ENCODE measurements at regions not wholly inside any gene's neighbourhood (a gene's known extent, or its start where the extent isn't known, plus 50 kb on each side); places are given as distances from the start of the nearest gene placed in this dataset.

GRCh38 chr14:22405201-22405600 is 183.8 kb downstream of the DAD1 start:
- Histone ChIP-seq H3K27me3 (ENCODE audit: low read depth) (no peaks in the 10 kb centered on the region), H3K27ac (no peak overlapping the region), H3K4me3 (no peak overlapping the region), H3K9me3 (no peaks in the 10 kb centered on the region), H3K4me1 (no peaks in the 10 kb centered on the region), H3K36me3 (no peaks in the 10 kb centered on the region)
- TF ChIP-seq CTCF (IDR thresholded peaks at IDR 0.05) = no peak
- intact Hi-C loops (cut with DNase I) = no loop called here
- DNase-seq (no peak), ATAC-seq (no peak)

GRCh38 chr14:22403296-22403695 is 185.7 kb downstream of the DAD1 start:
- intact Hi-C loops (cut with DNase I) = no loop called here
- no peaks in the 10 kb centered on the region for H3K4me1 ChIP-seq
- H3K27ac ChIP-seq = no peak overlapping the region
- no peak for ATAC-seq
- DNase-seq = no peak
- no peaks in the 10 kb centered on the region for H3K27me3 ChIP-seq (ENCODE audit: low read depth)
- no peak for TF ChIP-seq CTCF (IDR thresholded peaks at IDR 0.05)
- no peak overlapping the region for H3K4me3 ChIP-seq
- no peaks in the 10 kb centered on the region for H3K9me3 ChIP-seq
- no peaks in the 10 kb centered on the region for H3K36me3 ChIP-seq

- DNase-seq (no peak), ATAC-seq (peak in 1 of 2 donors; percentile 18)
- Histone ChIP-seq H3K4me1 (no peaks in the 10 kb centered on the region), H3K27ac (peak overlapping the region; percentile 50), H3K9me3 (no peaks in the 10 kb centered on the region), H3K36me3 (no peaks in the 10 kb centered on the region), H3K4me3 (no peak overlapping the region), H3K27me3 (ENCODE audit: low read depth) (no peaks in the 10 kb centered on the region)
- intact Hi-C loops (cut with DNase I) = no loop called here
- TF ChIP-seq CTCF (IDR thresholded peaks at IDR 0.05) = no peak
Measured at GRCh38 chr14:22400655-22401259, 188.3 kb downstream of the DAD1 start.

GRCh38 chr14:22399776-22400175 is 189.2 kb downstream of the DAD1 start:
- Histone ChIP-seq H3K36me3 (no peaks in the 10 kb centered on the region), H3K9me3 (no peaks in the 10 kb centered on the region), H3K27ac (no peak overlapping the region), H3K4me3 (no peak overlapping the region), H3K27me3 (ENCODE audit: low read depth) (no peaks in the 10 kb centered on the region), H3K4me1 (no peaks in the 10 kb centered on the region)
- DNase-seq (no peak), ATAC-seq (no peak)
- intact Hi-C loops (cut with DNase I) = no loop called here
- no peak for TF ChIP-seq CTCF (IDR thresholded peaks at IDR 0.05)

GRCh38 chr14:22397221-22397737 is 191.7 kb downstream of the DAD1 start:
- intact Hi-C loops (cut with DNase I) = no loop called here
- no peaks in the 10 kb centered on the region for H3K4me1 ChIP-seq
- no peaks in the 10 kb centered on the region for H3K9me3 ChIP-seq
- DNase-seq (no peak), ATAC-seq (no peak)
- TF ChIP-seq CTCF (IDR thresholded peaks at IDR 0.05) = no peak
- no peaks in the 10 kb centered on the region for H3K27me3 ChIP-seq (ENCODE audit: low read depth)
- no peak overlapping the region for H3K27ac ChIP-seq
- H3K4me3 ChIP-seq = no peak overlapping the region
- H3K36me3 ChIP-seq = no peaks in the 10 kb centered on the region
